ENCODE measurements at regions not wholly inside any gene's neighbourhood (a gene's known extent, or its start where the extent isn't known, plus 50 kb on each side); places are given as distances from the start of the nearest gene placed in this dataset.

DNA sequence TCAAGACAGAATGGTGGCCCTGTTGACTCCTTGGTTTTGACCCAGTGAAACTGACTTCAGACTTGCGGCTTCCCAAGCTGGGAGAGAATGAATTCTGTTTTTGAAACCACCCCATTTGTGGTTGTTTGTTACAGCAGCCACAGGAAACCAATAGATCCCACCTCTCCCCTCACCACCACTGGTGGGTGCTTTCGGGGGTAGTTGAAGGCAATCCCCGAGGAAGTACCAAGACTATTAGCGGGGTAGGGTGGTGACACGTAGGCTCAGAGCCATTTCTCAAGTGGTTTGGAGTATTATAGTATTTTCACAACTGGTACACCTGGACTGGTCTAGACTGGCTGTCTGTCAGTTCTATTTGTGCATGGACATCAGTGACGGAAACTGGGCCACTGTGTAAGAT is 189.1 kb upstream of the RBPJ start:
- Histone ChIP-seq H3K4me3 (no peak overlapping the region; the same call in 1 of the 2 replicates), H2AFZ (ENCODE audit: control insufficient read depth, low read depth, low read length) (peak overlapping the region; percentile 18; the same call in 1 of the 2 replicates), H3K79me2 (ENCODE audit: control insufficient read depth, insufficient read depth, low read length) (no peaks in the 10 kb centered on the region), H3K4me1 (ENCODE audit: control insufficient read depth, insufficient read depth, low read length) (peaks cover 42% of the 10 kb centered on the region), H3K4me2 (ENCODE audit: control insufficient read depth, insufficient read depth) (peak overlapping the region; percentile 89), H4K20me1 (ENCODE audit: control insufficient read depth, insufficient read depth) (no peaks in the 10 kb centered on the region), H3K27me3 (replicated peaks in 1 of 2; ENCODE audit: control insufficient read depth in 2 of 2, insufficient read depth in 2 of 2, low read length in 1 of 2) (no peaks in the 10 kb centered on the region), H3K27ac (ENCODE audit: control insufficient read depth, insufficient read depth) (peak overlapping the region; percentile 57), H3K9me3 (replicated peaks; ENCODE audit: control insufficient read depth, insufficient read depth, low read length) (peaks cover 12% of the 10 kb centered on the region), H3K36me3 (ENCODE audit: control insufficient read depth in 2 of 2, insufficient read depth in 2 of 2, low read length in 1 of 2) (no peaks in the 10 kb centered on the region), H3K9ac (ENCODE audit: control insufficient read depth, insufficient read depth, low read length) (no peak overlapping the region)
- 0% methylated on average over 6 of the region's 6 CpGs for WGBS (ENCODE audit: insufficient coverage, insufficient replicate concordance, low lambda C conversion rate, missing lambda C conversion rate)
- peak; percentile 89 for ATAC-seq
- RAD21 ChIA-PET (ENCODE audit: unreplicated experiment): interaction anchor here (0.9 to 2.1 kb wide), 7 partner anchors 48 to 187 kb away, joined by 3 to 11 read pairs (median 3); no protein-coding TSS in a partner anchor
- CTCF ChIA-PET: interaction anchor here (0.6 to 3.6 kb wide), 6 partner anchors 49 to 283 kb away, joined by 3 to 14 read pairs (median 6); no protein-coding TSS in a partner anchor
- POLR2A ChIA-PET: interaction anchor here (1.1 to 1.5 kb wide), 2 partner anchors 48 to 270 kb away, joined by 4 to 5 read pairs; no protein-coding TSS in a partner anchor
- intact Hi-C loops (cut with micrococcal nuclease; ENCODE audit: unreplicated experiment): loop anchor here (1.0 to 5.0 kb wide), 2 partner anchors 48 to 49 kb away; no protein-coding TSS in a partner anchor
- FAIRE-seq: peak; percentile 23
- BruUV-seq (replicated peaks): no TSS peak
- SMC1A ChIA-PET (ENCODE audit: uncharacterized antibody, unreplicated experiment): interaction anchor here (0.9 to 2.4 kb wide), 9 partner anchors 10 to 61 kb away, joined by 3 to 12 read pairs (median 4); no protein-coding TSS in a partner anchor
- DNase-seq (ENCODE audit: low read depth, low spot score): peak; percentile 89
- in situ Hi-C loops (cut with MboI): loop anchor here (5.0 kb wide), 1 partner anchor 191 kb away; the partner anchor contains the start of gene RBPJ
- TF ChIP-seq CHD1 (IDR thresholded peaks at IDR 0.05; ENCODE audit: low read depth, low read length) (no peak), USF2 (IDR thresholded peaks at IDR 0.05; ENCODE audit: borderline replicate concordance, low read depth, low read length) (no peak), SIX5 (IDR thresholded peaks at IDR 0.05; ENCODE audit: low read depth, low read length, severe bottlenecking) (no peak), WRNIP1 (IDR thresholded peaks at IDR 0.05; ENCODE audit: borderline replicate concordance, low read depth, low read length) (no peak), POLR2AphosphoS2 (IDR thresholded peaks at IDR 0.05; ENCODE audit: low read depth, low read length) (no peak), STAT3 (IDR thresholded peaks at IDR 0.05; ENCODE audit: low read depth, low read length) (no peak), HDGF (IDR thresholded peaks at IDR 0.05) (no peak), ZNF687 (IDR thresholded peaks at IDR 0.05) (no peak), ZNF217 (IDR thresholded peaks at IDR 0.05) (no peak), CBX5 (IDR thresholded peaks at IDR 0.05; ENCODE audit: low read depth) (peak; percentile 88; the same call in 1 of the 2 replicates), HSF1 (IDR thresholded peaks at IDR 0.05; ENCODE audit: low read depth, low read length) (no peak), YBX1 (IDR thresholded peaks at IDR 0.05) (no peak)
- TF ChIP-seq, protein P1, sequence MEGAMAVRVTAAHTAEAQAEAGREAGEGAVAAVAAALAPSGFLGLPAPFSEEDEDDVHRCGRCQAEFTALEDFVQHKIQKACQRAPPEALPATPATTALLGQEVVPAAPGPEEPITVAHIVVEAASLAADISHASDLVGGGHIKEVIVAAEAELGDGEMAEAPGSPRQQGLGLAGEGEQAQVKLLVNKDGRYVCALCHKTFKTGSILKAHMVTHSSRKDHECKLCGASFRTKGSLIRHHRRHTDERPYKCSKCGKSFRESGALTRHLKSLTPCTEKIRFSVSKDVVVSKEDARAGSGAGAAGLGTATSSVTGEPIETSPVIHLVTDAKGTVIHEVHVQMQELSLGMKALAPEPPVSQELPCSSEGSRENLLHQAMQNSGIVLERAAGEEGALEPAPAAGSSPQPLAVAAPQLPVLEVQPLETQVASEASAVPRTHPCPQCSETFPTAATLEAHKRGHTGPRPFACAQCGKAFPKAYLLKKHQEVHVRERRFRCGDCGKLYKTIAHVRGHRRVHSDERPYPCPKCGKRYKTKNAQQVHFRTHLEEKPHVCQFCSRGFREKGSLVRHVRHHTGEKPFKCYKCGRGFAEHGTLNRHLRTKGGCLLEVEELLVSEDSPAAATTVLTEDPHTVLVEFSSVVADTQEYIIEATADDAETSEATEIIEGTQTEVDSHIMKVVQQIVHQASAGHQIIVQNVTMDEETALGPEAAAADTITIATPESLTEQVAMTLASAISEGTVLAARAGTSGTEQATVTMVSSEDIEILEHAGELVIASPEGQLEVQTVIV (IDR thresholded peaks at IDR 0.05; ENCODE audit: borderline replicate concordance, partially characterized antibody): no peak
